HepG2 (cell line): ENCODE measurements at regions not wholly inside any gene's neighbourhood (a gene's known extent, or its start where the extent isn't known, plus 50 kb on each side); places are given as distances from the start of the nearest gene placed in this dataset.
A peak's percentile ranks its signal among the peaks of the same experiment; 100 is the strongest.

Experiments
- ATAC-seq: fragments of 200-7000 bp; cut with Tn5 transposase; 3 replicates; pipeline ENCODE4 v1.9.1; 2020; ENCODE audit warnings: mild to moderate bottlenecking, moderate library complexity
- BruUV-seq: library from RNA; stranded (reverse); fragments of 400-500 nt; replicated peaks from 2 replicates; lab custom pipeline; 2021; lab: Mats Ljungman, UMichigan
- CTCF ChIA-PET: fragments of 300-600 bp; formaldehyde crosslinking; extraction: SDS; loops from one replicate; lab custom pipeline; 2021; ENCODE audit warnings: low total read pairs, inconsistent platforms, low intra/inter-chr PET ratio; lab: Yijun Ruan, JAX
- POLR2A ChIA-PET: fragments of 350-600 bp; sonication (Branson Sonifier 250); formaldehyde crosslinking; loops from one replicate; lab custom pipeline; 2020; ENCODE audit warnings: antibody characterized with exemption, inconsistent platforms; lab: Yijun Ruan, JAX
- DNase-seq: peaks from one replicate; pipeline ENCODE4 v3.0.0-alpha.2; 2015; ENCODE audit warnings: low spot score
- FAIRE-seq: peaks from 3 replicates; lab custom pipeline; 2011; peaks lifted over from hg19 to GRCh38; lab: Jason Lieb, UNC
- H2AFZ ChIP-seq: one replicate; pipeline ENCODE4 v1.6.1; 2011; ENCODE audit warnings: low read length, inconsistent platforms
- H3K27ac ChIP-seq: fragments of 300-600 bp; 3 replicates; pipeline ENCODE4 v1.8.0; 2011; ENCODE audit warnings: mixed run types, mild to moderate bottlenecking, mixed read lengths, low read length, inconsistent platforms; ENCODE audit not compliant: insufficient read depth; ENCODE audit errors: extremely low read length
- H3K27me3 ChIP-seq, 2 experiments: fragments of 200-600 bp in 1 of 2; 2 replicates in 1 of 2; 3 replicates in 1 of 2; pipeline versions ENCODE4 v1.6.0 to v1.8.0; 2011; ENCODE audit warnings: low read length in 2 of 2, mild to moderate bottlenecking in 2 of 2, moderate library complexity in 2 of 2, inconsistent platforms in 1 of 2; ENCODE audit not compliant: insufficient read depth in 2 of 2, control insufficient read depth in 1 of 2
- H3K36me3 ChIP-seq, 2 experiments: fragments of 200-600 bp in 1 of 2; replicated peaks in 1 of 2; 2 replicates in 1 of 2; 3 replicates in 1 of 2; pipeline versions ENCODE4 v1.5.1 to v1.8.0; 2011; ENCODE audit warnings: low read length in 2 of 2, inconsistent platforms in 1 of 2; ENCODE audit not compliant: insufficient read depth in 2 of 2, control insufficient read depth in 1 of 2
- H3K4me1 ChIP-seq: 2 replicates; pipeline ENCODE4 v1.5.1; 2012; ENCODE audit warnings: low read length, inconsistent platforms; ENCODE audit not compliant: insufficient read depth
- H3K4me2 ChIP-seq: 2 replicates; pipeline ENCODE4 v1.6.0; 2011; ENCODE audit warnings: low read depth, low read length, inconsistent platforms
- H3K4me3 ChIP-seq, 3 experiments: fragments of 200-600 bp in 1 of 3; sonication (generic), shearing (Covaris generic) in 1 of 3; replicated peaks in 1 of 3; 2 replicates each; pipeline ENCODE4 v1.5.1; 2011 to 2016; ENCODE audit warnings: low read length in 3 of 3, inconsistent platforms in 2 of 3, low read depth in 2 of 3, mild to moderate bottlenecking in 2 of 3, control low read depth in 1 of 3, mixed read lengths in 1 of 3; ENCODE audit not compliant: insufficient read depth in 1 of 3
- H3K79me2 ChIP-seq: one replicate; pipeline ENCODE4 v1.6.1; 2011; ENCODE audit warnings: low read length, inconsistent platforms; ENCODE audit not compliant: insufficient read depth
- H3K9ac ChIP-seq: 2 replicates; pipeline ENCODE4 v1.6.0; 2011; ENCODE audit warnings: mild to moderate bottlenecking, low read depth, low read length, inconsistent platforms; ENCODE audit not compliant: insufficient read depth
- H3K9me3 ChIP-seq: 2 replicates; pipeline ENCODE4 v1.5.1; 2012; ENCODE audit warnings: mild to moderate bottlenecking, low read length
- H4K20me1 ChIP-seq: 2 replicates; pipeline ENCODE4 v1.6.0; 2011; ENCODE audit warnings: inconsistent platforms, mild to moderate bottlenecking, low read length, moderate library complexity; ENCODE audit not compliant: insufficient read depth
- KAT8 ChIP-seq: IDR thresholded peaks from 2 replicates; pipeline ENCODE4 v1.6.1; 2016; ENCODE audit warnings: missing genetic modification reagents, missing compliant biosample characterization
- MAFG ChIP-seq: sonication (generic); formaldehyde crosslinking; IDR thresholded peaks from 2 replicates; pipeline ENCODE4 v1.5.1; 2020; ENCODE audit warnings: mild to moderate bottlenecking, missing genetic modification reagents
- PTBP1 ChIP-seq: fragments of 200-400 bp; formaldehyde crosslinking; IDR thresholded peaks from 2 replicates; pipeline ENCODE4 v1.6.1; 2018; ENCODE audit warnings: low read length, low read depth; ENCODE audit not compliant: poor library complexity, severe bottlenecking
- SATB2 ChIP-seq: sonication (generic); formaldehyde crosslinking; IDR thresholded peaks from 2 replicates; pipeline ENCODE4 v1.5.0; 2020; ENCODE audit warnings: missing genetic modification reagents
- TBL1XR1 ChIP-seq: fragments of 150-350 bp; IDR thresholded peaks from 2 replicates; pipeline ENCODE4 v1.6.1; 2014; ENCODE audit warnings: borderline replicate concordance, low read length; ENCODE audit not compliant: partially characterized antibody
- ZFP82 ChIP-seq: sonication (generic); formaldehyde crosslinking; IDR thresholded peaks from 2 replicates; pipeline ENCODE4 v1.5.1; 2020; ENCODE audit warnings: mild to moderate bottlenecking, missing genetic modification reagents, borderline replicate concordance
- ZNF260 ChIP-seq: sonication (generic); formaldehyde crosslinking; IDR thresholded peaks from 2 replicates; pipeline ENCODE4 v1.4.0; 2020; ENCODE audit warnings: missing genetic modification reagents, low read depth, mild to moderate bottlenecking, borderline replicate concordance
- ZNF274 ChIP-seq: sonication (generic); formaldehyde crosslinking; IDR thresholded peaks from 2 replicates; pipeline ENCODE4 v1.5.1; 2020; ENCODE audit warnings: mild to moderate bottlenecking, missing genetic modification reagents
- ZNF335 ChIP-seq: sonication (generic); formaldehyde crosslinking; IDR thresholded peaks from 2 replicates; pipeline ENCODE4 v1.4.0; 2020; ENCODE audit warnings: missing genetic modification reagents
- ZNF605 ChIP-seq: sonication (generic); formaldehyde crosslinking; IDR thresholded peaks from 2 replicates; pipeline ENCODE4 v1.8.0; 2022; ENCODE audit warnings: mild to moderate bottlenecking, missing genetic modification reagents
- ZNF737 ChIP-seq: sonication (generic); formaldehyde crosslinking; IDR thresholded peaks from 2 replicates; pipeline ENCODE4 v1.5.0; 2020; ENCODE audit warnings: missing genetic modification reagents, mild to moderate bottlenecking, borderline replicate concordance
- WGBS: methylation state at CpG from one replicate; pipeline ENCODE4 v1.1.6; 2017; ENCODE audit warnings: low lambda C conversion rate; 5-methylcytosine and 5-hydroxymethylcytosine counted together
- in situ Hi-C: cut with HindIII; loops from 2 replicates; pipeline ENCODE4 v1.10.0; 2017; ENCODE audit warnings: low pct_unique_long_range_greater_than_20kb; ENCODE audit not compliant: extremely low pct_ligation_motif_present
- intact Hi-C: fragments of 100-400 bp; cut with micrococcal nuclease; formaldehyde crosslinking; loops from one replicate; pipeline ENCODE4 v1.10.0; 2022; ENCODE audit not compliant: unreplicated experiment
- TF ChIP-seq, protein P1 (sequence below): sonication (generic); formaldehyde crosslinking; IDR thresholded peaks from 2 replicates; pipeline ENCODE4 v1.9.0; 2021; ENCODE audit warnings: missing genetic modification reagents, borderline replicate concordance
- TF ChIP-seq, protein P2 (sequence below): sonication (generic); formaldehyde crosslinking; IDR thresholded peaks from 2 replicates; pipeline ENCODE4 v1.8.1; 2022; ENCODE audit warnings: low read depth, mild to moderate bottlenecking, missing genetic modification reagents
- TF ChIP-seq, protein P3 (sequence below): sonication (generic); formaldehyde crosslinking; IDR thresholded peaks from 2 replicates; pipeline ENCODE4 v1.5.0; 2020; ENCODE audit warnings: mild to moderate bottlenecking, missing genetic modification reagents
- TF ChIP-seq, protein P4 (sequence below): IDR thresholded peaks from 2 replicates; pipeline ENCODE4 v1.6.1; 2012; ENCODE audit warnings: low read depth, low read length, improper control_type of control experiment

DNA sequence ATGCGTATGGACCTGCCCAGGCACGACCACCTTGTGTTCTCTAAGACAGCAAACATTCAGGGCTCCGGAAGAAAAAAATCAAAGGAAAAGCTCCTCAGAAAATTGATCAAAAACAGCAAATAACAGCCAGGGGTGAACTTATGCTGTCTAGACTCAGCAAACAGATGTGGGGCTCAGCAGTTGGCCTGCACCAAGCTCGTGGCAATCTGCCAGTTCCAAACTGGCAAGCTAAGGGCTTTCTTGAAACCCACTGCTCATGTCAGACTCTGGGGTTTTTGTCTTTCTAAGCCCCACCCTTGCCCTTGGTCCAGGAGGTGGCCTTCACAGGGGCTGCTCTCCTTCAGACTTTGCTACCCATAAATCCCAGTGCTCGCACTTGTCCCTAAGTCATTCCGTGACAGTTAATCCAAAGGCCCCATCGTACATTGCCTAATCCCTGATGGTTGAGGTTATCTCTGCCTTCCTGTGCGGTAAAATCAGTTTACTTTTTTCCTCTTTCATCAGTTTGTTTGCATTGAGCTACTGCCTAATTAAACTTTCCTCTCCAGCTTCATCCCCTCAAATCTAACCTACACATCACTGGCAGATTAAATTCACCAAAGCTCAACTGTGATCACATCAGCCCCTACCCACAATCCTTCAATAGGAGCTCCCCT, 408.0 kb downstream of the LRATD1 start:
- no TSS peak for BruUV-seq
- H3K4me1 ChIP-seq: no peaks in the 10 kb centered on the region
- H3K79me2 ChIP-seq: no peaks in the 10 kb centered on the region
- H3K36me3 ChIP-seq: no peaks in the 10 kb centered on the region
- no peak overlapping the region for H3K9ac ChIP-seq
- H4K20me1 ChIP-seq: no peaks in the 10 kb centered on the region
- CTCF ChIA-PET: no interaction called here
- no peak overlapping the region for H3K4me2 ChIP-seq
- no peak overlapping the region for H3K27ac ChIP-seq
- peaks cover 0 to 24% of the 10 kb centered on the region in 2 experiments; a peak in 1 of 5 replicates for H3K27me3 ChIP-seq
- no peak overlapping the region for H3K4me3 ChIP-seq
- no peaks in the 10 kb centered on the region for H3K9me3 ChIP-seq
- H2AFZ ChIP-seq: no peak overlapping the region
- POLR2A ChIA-PET: no interaction called here
- FAIRE-seq (peak; percentile 8), DNase-seq (no peak), ATAC-seq (no peak)
- intact Hi-C loops (no loop called here), in situ Hi-C loops (no loop called here)
- WGBS: 12% methylated on average over 8 of the region's 8 CpGs
- TF ChIP-seq ZNF605 (CRISPR knock-in tag): no peak
- TF ChIP-seq PTBP1: no peak
- no peak for TF ChIP-seq MAFG
- no peak for TF ChIP-seq ZNF260 (CRISPR knock-in tag)
- TF ChIP-seq ZNF335 (CRISPR knock-in tag): no peak
- TF ChIP-seq, protein P1, sequence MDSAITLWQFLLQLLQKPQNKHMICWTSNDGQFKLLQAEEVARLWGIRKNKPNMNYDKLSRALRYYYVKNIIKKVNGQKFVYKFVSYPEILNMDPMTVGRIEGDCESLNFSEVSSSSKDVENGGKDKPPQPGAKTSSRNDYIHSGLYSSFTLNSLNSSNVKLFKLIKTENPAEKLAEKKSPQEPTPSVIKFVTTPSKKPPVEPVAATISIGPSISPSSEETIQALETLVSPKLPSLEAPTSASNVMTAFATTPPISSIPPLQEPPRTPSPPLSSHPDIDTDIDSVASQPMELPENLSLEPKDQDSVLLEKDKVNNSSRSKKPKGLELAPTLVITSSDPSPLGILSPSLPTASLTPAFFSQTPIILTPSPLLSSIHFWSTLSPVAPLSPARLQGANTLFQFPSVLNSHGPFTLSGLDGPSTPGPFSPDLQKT (CRISPR knock-in tag): no peak
- TF ChIP-seq, protein P2, sequence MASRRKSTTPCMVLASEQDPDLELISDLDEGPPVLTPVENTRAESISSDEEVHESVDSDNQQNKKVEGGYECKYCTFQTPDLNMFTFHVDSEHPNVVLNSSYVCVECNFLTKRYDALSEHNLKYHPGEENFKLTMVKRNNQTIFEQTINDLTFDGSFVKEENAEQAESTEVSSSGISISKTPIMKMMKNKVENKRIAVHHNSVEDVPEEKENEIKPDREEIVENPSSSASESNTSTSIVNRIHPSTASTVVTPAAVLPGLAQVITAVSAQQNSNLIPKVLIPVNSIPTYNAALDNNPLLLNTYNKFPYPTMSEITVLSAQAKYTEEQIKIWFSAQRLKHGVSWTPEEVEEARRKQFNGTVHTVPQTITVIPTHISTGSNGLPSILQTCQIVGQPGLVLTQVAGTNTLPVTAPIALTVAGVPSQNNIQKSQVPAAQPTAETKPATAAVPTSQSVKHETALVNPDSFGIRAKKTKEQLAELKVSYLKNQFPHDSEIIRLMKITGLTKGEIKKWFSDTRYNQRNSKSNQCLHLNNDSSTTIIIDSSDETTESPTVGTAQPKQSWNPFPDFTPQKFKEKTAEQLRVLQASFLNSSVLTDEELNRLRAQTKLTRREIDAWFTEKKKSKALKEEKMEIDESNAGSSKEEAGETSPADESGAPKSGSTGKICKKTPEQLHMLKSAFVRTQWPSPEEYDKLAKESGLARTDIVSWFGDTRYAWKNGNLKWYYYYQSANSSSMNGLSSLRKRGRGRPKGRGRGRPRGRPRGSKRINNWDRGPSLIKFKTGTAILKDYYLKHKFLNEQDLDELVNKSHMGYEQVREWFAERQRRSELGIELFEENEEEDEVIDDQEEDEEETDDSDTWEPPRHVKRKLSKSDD (CRISPR knock-in tag): no peak
- no peak for TF ChIP-seq TBL1XR1
- no peak for TF ChIP-seq ZNF274 (CRISPR knock-in tag)
- TF ChIP-seq, protein P3, sequence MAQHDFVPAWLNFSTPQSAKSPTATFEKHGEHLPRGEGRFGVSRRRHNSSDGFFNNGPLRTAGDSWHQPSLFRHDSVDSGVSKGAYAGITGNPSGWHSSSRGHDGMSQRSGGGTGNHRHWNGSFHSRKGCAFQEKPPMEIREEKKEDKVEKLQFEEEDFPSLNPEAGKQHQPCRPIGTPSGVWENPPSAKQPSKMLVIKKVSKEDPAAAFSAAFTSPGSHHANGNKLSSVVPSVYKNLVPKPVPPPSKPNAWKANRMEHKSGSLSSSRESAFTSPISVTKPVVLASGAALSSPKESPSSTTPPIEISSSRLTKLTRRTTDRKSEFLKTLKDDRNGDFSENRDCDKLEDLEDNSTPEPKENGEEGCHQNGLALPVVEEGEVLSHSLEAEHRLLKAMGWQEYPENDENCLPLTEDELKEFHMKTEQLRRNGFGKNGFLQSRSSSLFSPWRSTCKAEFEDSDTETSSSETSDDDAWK: no peak
- TF ChIP-seq ZNF737 (CRISPR knock-in tag): no peak
- TF ChIP-seq KAT8 (CRISPR knock-in tag): no peak
- TF ChIP-seq, protein P4, sequence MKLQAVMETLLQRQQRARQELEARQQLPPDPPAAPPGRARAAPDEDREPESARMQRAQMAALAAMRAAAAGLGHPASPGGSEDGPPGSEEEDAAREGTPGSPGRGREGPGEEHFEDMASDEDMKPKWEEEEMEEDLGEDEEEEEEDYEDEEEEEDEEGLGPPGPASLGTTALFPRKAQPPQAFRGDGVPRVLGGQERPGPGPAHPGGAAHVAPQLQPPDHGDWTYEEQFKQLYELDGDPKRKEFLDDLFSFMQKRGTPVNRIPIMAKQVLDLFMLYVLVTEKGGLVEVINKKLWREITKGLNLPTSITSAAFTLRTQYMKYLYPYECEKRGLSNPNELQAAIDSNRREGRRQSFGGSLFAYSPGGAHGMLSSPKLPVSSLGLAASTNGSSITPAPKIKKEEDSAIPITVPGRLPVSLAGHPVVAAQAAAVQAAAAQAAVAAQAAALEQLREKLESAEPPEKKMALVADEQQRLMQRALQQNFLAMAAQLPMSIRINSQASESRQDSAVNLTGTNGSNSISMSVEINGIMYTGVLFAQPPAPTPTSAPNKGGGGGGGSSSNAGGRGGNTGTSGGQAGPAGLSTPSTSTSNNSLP: no peak
- TF ChIP-seq SATB2 (CRISPR knock-in tag): no peak
- TF ChIP-seq ZFP82: no peak
